ENCODE measurements at regions not wholly inside any gene's neighbourhood (a gene's known extent, or its start where the extent isn't known, plus 50 kb on each side); places are given as distances from the start of the nearest gene placed in this dataset.
A peak's percentile ranks its signal among the peaks of the same experiment; 100 is the strongest.

DNA sequence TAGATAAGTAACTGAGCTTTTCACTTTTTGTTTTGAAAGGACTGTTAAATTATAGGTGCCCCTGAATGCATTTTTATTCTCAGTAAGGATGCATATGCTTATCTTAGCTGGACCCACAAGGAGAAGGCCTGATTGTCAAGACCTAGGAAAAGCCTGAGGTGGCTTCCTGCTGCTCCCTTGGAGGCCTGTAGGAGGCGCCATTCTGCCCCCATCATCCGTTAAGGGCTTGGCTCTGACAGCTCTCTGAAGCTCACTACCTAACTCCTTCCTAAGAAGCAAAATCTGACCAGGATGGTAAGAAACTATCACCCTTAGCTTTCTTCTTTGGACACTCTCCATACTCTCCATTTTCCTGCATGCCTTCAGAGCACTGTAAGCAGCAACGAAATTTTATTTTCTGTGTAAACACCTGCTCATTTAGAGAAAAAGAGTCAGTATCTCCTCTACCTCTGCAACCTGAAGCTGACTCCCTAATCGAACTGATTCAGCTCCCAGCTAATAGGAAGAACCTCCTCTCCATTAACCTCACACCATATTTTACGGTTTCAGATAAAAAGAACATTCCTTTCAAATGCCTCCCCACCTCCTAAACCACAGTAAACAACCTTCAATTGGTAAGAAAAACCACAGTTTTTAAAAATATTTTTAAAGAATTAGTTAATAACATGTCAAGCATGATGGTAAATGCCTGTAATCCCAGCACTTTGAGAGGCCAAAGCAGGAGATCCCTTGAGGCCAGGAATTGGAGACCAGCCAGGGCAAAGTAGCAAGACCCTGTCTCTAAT lies 73.4 kb upstream of the EDNRA start:
- TF ChIP-seq, protein P1, sequence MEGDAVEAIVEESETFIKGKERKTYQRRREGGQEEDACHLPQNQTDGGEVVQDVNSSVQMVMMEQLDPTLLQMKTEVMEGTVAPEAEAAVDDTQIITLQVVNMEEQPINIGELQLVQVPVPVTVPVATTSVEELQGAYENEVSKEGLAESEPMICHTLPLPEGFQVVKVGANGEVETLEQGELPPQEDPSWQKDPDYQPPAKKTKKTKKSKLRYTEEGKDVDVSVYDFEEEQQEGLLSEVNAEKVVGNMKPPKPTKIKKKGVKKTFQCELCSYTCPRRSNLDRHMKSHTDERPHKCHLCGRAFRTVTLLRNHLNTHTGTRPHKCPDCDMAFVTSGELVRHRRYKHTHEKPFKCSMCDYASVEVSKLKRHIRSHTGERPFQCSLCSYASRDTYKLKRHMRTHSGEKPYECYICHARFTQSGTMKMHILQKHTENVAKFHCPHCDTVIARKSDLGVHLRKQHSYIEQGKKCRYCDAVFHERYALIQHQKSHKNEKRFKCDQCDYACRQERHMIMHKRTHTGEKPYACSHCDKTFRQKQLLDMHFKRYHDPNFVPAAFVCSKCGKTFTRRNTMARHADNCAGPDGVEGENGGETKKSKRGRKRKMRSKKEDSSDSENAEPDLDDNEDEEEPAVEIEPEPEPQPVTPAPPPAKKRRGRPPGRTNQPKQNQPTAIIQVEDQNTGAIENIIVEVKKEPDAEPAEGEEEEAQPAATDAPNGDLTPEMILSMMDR (IDR thresholded peaks at IDR 0.05; ENCODE audit: low read depth, low read length, poor library complexity, severe bottlenecking), result peak; percentile 56
- TF ChIP-seq EZH2phosphoT487 (IDR thresholded peaks at IDR 0.05; ENCODE audit: borderline replicate concordance, low read length), result no peak

All from DOHH2 (cell line).